ENCODE measurements at regions not wholly inside any gene's neighbourhood (a gene's known extent, or its start where the extent isn't known, plus 50 kb on each side); places are given as distances from the start of the nearest gene placed in this dataset.

- no peak for TF ChIP-seq CTCF (conservative IDR thresholded peaks at IDR 0.05; ENCODE audit: low read depth, low read length)
- no peak for TF ChIP-seq EZH2phosphoT487 (IDR thresholded peaks at IDR 0.05; ENCODE audit: borderline replicate concordance, low read length)
- no peak for TF ChIP-seq EZH2 (IDR thresholded peaks at IDR 0.05; ENCODE audit: low read length, unreplicated experiment)
Observed at GRCh38 chr1:185440877-185441276, 123.8 kb upstream of the IVNS1ABP start.

Data from PC-3 (cell line).